ENCODE measurements at regions not wholly inside any gene's neighbourhood (a gene's known extent, or its start where the extent isn't known, plus 50 kb on each side); places are given as distances from the start of the nearest gene placed in this dataset.

- no peak for TF ChIP-seq MAFK (IDR thresholded peaks at IDR 0.05; ENCODE audit: low read depth, low read length)
- TF ChIP-seq, protein P1, sequence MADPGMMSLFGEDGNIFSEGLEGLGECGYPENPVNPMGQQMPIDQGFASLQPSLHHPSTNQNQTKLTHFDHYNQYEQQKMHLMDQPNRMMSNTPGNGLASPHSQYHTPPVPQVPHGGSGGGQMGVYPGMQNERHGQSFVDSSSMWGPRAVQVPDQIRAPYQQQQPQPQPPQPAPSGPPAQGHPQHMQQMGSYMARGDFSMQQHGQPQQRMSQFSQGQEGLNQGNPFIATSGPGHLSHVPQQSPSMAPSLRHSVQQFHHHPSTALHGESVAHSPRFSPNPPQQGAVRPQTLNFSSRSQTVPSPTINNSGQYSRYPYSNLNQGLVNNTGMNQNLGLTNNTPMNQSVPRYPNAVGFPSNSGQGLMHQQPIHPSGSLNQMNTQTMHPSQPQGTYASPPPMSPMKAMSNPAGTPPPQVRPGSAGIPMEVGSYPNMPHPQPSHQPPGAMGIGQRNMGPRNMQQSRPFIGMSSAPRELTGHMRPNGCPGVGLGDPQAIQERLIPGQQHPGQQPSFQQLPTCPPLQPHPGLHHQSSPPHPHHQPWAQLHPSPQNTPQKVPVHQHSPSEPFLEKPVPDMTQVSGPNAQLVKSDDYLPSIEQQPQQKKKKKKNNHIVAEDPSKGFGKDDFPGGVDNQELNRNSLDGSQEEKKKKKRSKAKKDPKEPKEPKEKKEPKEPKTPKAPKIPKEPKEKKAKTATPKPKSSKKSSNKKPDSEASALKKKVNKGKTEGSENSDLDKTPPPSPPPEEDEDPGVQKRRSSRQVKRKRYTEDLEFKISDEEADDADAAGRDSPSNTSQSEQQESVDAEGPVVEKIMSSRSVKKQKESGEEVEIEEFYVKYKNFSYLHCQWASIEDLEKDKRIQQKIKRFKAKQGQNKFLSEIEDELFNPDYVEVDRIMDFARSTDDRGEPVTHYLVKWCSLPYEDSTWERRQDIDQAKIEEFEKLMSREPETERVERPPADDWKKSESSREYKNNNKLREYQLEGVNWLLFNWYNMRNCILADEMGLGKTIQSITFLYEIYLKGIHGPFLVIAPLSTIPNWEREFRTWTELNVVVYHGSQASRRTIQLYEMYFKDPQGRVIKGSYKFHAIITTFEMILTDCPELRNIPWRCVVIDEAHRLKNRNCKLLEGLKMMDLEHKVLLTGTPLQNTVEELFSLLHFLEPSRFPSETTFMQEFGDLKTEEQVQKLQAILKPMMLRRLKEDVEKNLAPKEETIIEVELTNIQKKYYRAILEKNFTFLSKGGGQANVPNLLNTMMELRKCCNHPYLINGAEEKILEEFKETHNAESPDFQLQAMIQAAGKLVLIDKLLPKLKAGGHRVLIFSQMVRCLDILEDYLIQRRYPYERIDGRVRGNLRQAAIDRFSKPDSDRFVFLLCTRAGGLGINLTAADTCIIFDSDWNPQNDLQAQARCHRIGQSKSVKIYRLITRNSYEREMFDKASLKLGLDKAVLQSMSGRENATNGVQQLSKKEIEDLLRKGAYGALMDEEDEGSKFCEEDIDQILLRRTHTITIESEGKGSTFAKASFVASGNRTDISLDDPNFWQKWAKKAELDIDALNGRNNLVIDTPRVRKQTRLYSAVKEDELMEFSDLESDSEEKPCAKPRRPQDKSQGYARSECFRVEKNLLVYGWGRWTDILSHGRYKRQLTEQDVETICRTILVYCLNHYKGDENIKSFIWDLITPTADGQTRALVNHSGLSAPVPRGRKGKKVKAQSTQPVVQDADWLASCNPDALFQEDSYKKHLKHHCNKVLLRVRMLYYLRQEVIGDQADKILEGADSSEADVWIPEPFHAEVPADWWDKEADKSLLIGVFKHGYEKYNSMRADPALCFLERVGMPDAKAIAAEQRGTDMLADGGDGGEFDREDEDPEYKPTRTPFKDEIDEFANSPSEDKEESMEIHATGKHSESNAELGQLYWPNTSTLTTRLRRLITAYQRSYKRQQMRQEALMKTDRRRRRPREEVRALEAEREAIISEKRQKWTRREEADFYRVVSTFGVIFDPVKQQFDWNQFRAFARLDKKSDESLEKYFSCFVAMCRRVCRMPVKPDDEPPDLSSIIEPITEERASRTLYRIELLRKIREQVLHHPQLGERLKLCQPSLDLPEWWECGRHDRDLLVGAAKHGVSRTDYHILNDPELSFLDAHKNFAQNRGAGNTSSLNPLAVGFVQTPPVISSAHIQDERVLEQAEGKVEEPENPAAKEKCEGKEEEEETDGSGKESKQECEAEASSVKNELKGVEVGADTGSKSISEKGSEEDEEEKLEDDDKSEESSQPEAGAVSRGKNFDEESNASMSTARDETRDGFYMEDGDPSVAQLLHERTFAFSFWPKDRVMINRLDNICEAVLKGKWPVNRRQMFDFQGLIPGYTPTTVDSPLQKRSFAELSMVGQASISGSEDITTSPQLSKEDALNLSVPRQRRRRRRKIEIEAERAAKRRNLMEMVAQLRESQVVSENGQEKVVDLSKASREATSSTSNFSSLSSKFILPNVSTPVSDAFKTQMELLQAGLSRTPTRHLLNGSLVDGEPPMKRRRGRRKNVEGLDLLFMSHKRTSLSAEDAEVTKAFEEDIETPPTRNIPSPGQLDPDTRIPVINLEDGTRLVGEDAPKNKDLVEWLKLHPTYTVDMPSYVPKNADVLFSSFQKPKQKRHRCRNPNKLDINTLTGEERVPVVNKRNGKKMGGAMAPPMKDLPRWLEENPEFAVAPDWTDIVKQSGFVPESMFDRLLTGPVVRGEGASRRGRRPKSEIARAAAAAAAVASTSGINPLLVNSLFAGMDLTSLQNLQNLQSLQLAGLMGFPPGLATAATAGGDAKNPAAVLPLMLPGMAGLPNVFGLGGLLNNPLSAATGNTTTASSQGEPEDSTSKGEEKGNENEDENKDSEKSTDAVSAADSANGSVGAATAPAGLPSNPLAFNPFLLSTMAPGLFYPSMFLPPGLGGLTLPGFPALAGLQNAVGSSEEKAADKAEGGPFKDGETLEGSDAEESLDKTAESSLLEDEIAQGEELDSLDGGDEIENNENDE (IDR thresholded peaks at IDR 0.05; ENCODE audit: insufficient replicate concordance, low read length): no peak
These were observed 147.0 kb downstream of the AHSP start (continued) for GRCh38 chr16:31674686-31675085.
